Small intestine (tissue), 7 donors: ENCODE measurements at regions not wholly inside any gene's neighbourhood (a gene's known extent, or its start where the extent isn't known, plus 50 kb on each side); places are given as distances from the start of the nearest gene placed in this dataset.
A peak's percentile ranks its signal among the peaks of the same experiment; 100 is the strongest.
"Not testable (repeated sequence)": the region's sequence is repeated elsewhere in the genome, so short reads cannot be mapped to it uniquely, and the experiment has no call there.

ENCODE experiments used
- DNase-seq, 2 donors: peaks; one replicate each; pipeline versions ENCODE4 v3.0.0 to v3.0.0-alpha.2; 2013
- FAIRE-seq: peaks from 2 replicates; lab custom pipeline; 2012; peaks lifted over from hg19 to GRCh38; lab: Jason Lieb, UNC
- H3K27ac ChIP-seq, 3 donors: one replicate each; pipeline ENCODE4 v1.5.1; 2013; ENCODE audit warnings: low read length in 2 of 3, mild to moderate bottlenecking in 2 of 3, control low read depth in 1 of 3, inconsistent platforms in 1 of 3, low read depth in 1 of 3, moderate library complexity in 1 of 3
- H3K27me3 ChIP-seq, 3 donors: one replicate each; pipeline ENCODE4 v1.6.1; 2013; ENCODE audit warnings: low read length in 3 of 3, inconsistent platforms in 1 of 3; ENCODE audit not compliant: control insufficient read depth in 3 of 3, insufficient read depth in 3 of 3
- H3K36me3 ChIP-seq, 3 donors: one replicate each; pipeline ENCODE4 v1.6.1; 2013; ENCODE audit warnings: low read length in 3 of 3, inconsistent platforms in 1 of 3, low read depth in 1 of 3, mild to moderate bottlenecking in 1 of 3, moderate library complexity in 1 of 3; ENCODE audit not compliant: control insufficient read depth in 3 of 3, insufficient read depth in 2 of 3
- H3K4me1 ChIP-seq, 3 donors: one replicate each; pipeline ENCODE4 v1.6.1; 2013; ENCODE audit warnings: low read length in 2 of 3, inconsistent platforms in 1 of 3, low read depth in 1 of 3, mild to moderate bottlenecking in 1 of 3, moderate library complexity in 1 of 3; ENCODE audit not compliant: control insufficient read depth in 3 of 3, insufficient read depth in 2 of 3
- H3K4me3 ChIP-seq, 3 donors: one replicate each; pipeline ENCODE4 v1.5.1; 2013; ENCODE audit warnings: low read length in 3 of 3, control low read depth in 1 of 3, inconsistent platforms in 1 of 3, low read depth in 1 of 3, mild to moderate bottlenecking in 1 of 3, moderate library complexity in 1 of 3
- H3K9me3 ChIP-seq, 2 donors: one replicate each; pipeline ENCODE4 v1.6.1; 2013; ENCODE audit warnings: low read depth in 1 of 2, low read length in 1 of 2; ENCODE audit not compliant: control insufficient read depth in 2 of 2, insufficient read depth in 1 of 2
- WGBS, 3 donors: extraction: QIAGEN DNeasy Blood & Tissue Kit; methylation state at CpG; one replicate each; pipeline ENCODE4 v1.1.7; 2013; 5-methylcytosine and 5-hydroxymethylcytosine counted together
- donor health status: healthy with polysubstance abuse.
- donor health status: control.
- donor health status: control.
- donor health status: Bipolar disorder and iron deficiency.
- donor health status: healthy.

GRCh38 chrY:3404241-3404640, 174.6 kb upstream of the TGIF2LY start:
- not testable (repeated sequence) for H3K27ac ChIP-seq, H3K4me1 ChIP-seq, H3K9me3 ChIP-seq, FAIRE-seq, H3K27me3 ChIP-seq, H3K36me3 ChIP-seq, H3K4me3 ChIP-seq
- DNase-seq = peak; percentile 28 to 35
- WGBS, 3 donors = 0 to 33% methylated on average over 3 of the region's 3 CpGs; no CpG with 5 or more reads in 1 of the 3 donors

DNA sequence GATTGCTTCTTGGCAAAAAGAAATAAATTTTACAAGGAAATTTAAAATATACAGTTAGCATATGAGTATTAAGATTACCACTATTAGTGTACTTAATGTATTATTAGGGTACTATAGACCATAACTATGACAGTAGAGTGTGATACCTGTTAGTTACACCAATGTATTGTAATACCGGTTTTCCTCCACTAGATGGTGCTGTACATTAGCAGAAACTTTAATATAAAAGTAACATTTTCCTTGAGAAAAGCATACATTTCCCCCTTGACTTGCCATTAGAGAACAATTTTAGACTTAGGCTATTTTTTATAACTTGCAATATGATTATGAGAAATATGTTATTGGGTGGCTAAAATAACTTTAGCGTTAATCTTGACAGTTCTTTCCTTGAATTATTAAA, 173.3 kb upstream of the TGIF2LY start:
- not testable (repeated sequence) for H3K4me1 ChIP-seq, H3K4me3 ChIP-seq, H3K36me3 ChIP-seq, H3K27me3 ChIP-seq, H3K27ac ChIP-seq, H3K9me3 ChIP-seq, FAIRE-seq
- 11 to 21% methylated on average over 2 of the region's 2 CpGs; no CpG with 5 or more reads in 1 of the 3 donors for WGBS, 3 donors
- DNase-seq = peak; percentile 14 to 16

- H3K27me3 ChIP-seq, H3K4me3 ChIP-seq, DNase-seq, H3K4me1 ChIP-seq, H3K27ac ChIP-seq, H3K9me3 ChIP-seq, FAIRE-seq, H3K36me3 ChIP-seq: not testable (repeated sequence)
- 65 to 70% methylated on average over 3 of the region's 3 CpGs; no CpG with 5 or more reads in 1 of the 3 donors for WGBS, 3 donors
Observed at GRCh38 chrY:3406896-3407452, 171.9 kb upstream of the TGIF2LY start.

DNA sequence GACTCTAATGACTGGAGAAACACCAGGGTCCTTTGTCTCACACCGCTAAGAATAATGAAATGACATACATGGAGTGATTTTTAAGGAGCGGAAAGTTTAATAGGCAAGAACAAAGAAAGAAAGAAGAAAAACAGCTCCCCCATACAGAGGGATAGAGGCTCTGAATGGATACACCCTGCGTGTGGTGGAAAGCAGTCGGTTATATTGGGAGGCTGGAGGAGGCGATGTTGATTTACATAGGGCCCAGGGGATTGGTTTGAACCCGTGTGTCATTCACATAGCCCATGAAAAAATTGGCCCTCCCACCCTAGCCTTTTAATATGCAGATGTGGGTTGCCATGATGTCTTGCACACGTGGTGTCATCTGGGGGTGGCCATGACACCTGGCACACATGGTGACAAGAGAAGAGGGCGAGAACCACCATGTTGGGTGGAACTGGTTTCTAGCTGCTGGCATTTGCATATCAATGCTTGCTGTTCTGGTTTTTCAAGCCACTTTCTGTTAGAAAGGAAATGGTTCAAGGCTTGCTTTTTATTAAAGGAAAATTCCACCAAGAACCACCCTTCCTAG, 168.5 kb upstream of the TGIF2LY start:
- H3K27ac ChIP-seq, FAIRE-seq, H3K36me3 ChIP-seq: not testable (repeated sequence)

More for the DNA sequence above, 168.5 kb upstream of the TGIF2LY start:
- H3K4me3 ChIP-seq, H3K4me1 ChIP-seq, H3K27me3 ChIP-seq, DNase-seq, H3K9me3 ChIP-seq: not testable (repeated sequence)
- 88 to 93% methylated on average over 6 to 8 of the region's 8 CpGs; no CpG with 5 or more reads in 1 of the 3 donors for WGBS, 3 donors
